Keratinocyte (primary cell): ENCODE measurements at regions not wholly inside any gene's neighbourhood (a gene's known extent, or its start where the extent isn't known, plus 50 kb on each side); places are given as distances from the start of the nearest gene placed in this dataset.

Experiments used
- DNase-seq: peaks from one replicate; pipeline ENCODE4 v3.0.0-alpha.2; 2011; ENCODE audit warnings: low read depth, missing footprints, low spot score
- FAIRE-seq: peaks from 2 replicates; lab custom pipeline; 2011; peaks lifted over from hg19 to GRCh38; lab: Jason Lieb, UNC
- H2AFZ ChIP-seq: 2 replicates; pipeline ENCODE4 v1.6.0; 2012; ENCODE audit warnings: low read length, control low read depth, inconsistent platforms; ENCODE audit not compliant: control insufficient read depth
- H3K27ac ChIP-seq: 2 replicates; pipeline ENCODE4 v1.5.1; 2011; ENCODE audit warnings: low read length; ENCODE audit not compliant: control insufficient read depth, insufficient read depth
- H3K27me3 ChIP-seq: 3 replicates; pipeline ENCODE4 v1.6.0; 2011; ENCODE audit warnings: low read length; ENCODE audit not compliant: control insufficient read depth, insufficient read depth; ENCODE audit errors: extremely low read depth
- H3K36me3 ChIP-seq, 2 experiments: 2 replicates in 1 of 2; 3 replicates in 1 of 2; pipeline ENCODE4 v1.5.1; 2011; ENCODE audit warnings: low read length in 2 of 2, mild to moderate bottlenecking in 1 of 2; ENCODE audit not compliant: control insufficient read depth in 2 of 2, insufficient read depth in 2 of 2; ENCODE audit errors: extremely low read depth in 1 of 2
- H3K4me1 ChIP-seq: 3 replicates; pipeline ENCODE4 v1.5.1; 2011; ENCODE audit warnings: low read length; ENCODE audit not compliant: control insufficient read depth, insufficient read depth; ENCODE audit errors: extremely low read depth
- H3K4me2 ChIP-seq: 3 replicates; pipeline ENCODE4 v1.6.0; 2011; ENCODE audit warnings: low read depth, low read length; ENCODE audit not compliant: control insufficient read depth, insufficient read depth; ENCODE audit errors: extremely low read depth
- H3K4me3 ChIP-seq, 3 experiments: fragments of 200-600 bp in 1 of 3; sonication (generic) in 1 of 3; 2 replicates in 2 of 3; 3 replicates in 1 of 3; pipeline ENCODE4 v1.5.1; 2011 to 2016; ENCODE audit warnings: low read length in 3 of 3, mild to moderate bottlenecking in 3 of 3, control low read depth in 2 of 3, inconsistent platforms in 1 of 3, low read depth in 1 of 3, mixed read lengths in 1 of 3, mixed run types in 1 of 3, moderate library complexity in 1 of 3; ENCODE audit not compliant: control insufficient read depth in 2 of 3, insufficient read depth in 2 of 3; ENCODE audit errors: extremely low read depth in 1 of 3
- H3K79me2 ChIP-seq: 2 replicates; pipeline ENCODE4 v1.6.0; 2012; ENCODE audit warnings: low read length; ENCODE audit not compliant: control insufficient read depth, insufficient read depth
- H3K9ac ChIP-seq: 3 replicates; pipeline ENCODE4 v1.6.0; 2011; ENCODE audit warnings: low read length; ENCODE audit not compliant: control insufficient read depth, insufficient read depth; ENCODE audit errors: extremely low read depth
- H3K9me1 ChIP-seq: 3 replicates; pipeline ENCODE4 v1.6.0; 2011; ENCODE audit warnings: low read length; ENCODE audit not compliant: control insufficient read depth, insufficient read depth; ENCODE audit errors: extremely low read depth
- H3K9me3 ChIP-seq: 2 replicates; pipeline ENCODE4 v1.5.1; 2012; ENCODE audit warnings: low read depth, low read length; ENCODE audit not compliant: control insufficient read depth
- H4K20me1 ChIP-seq: 3 replicates; pipeline ENCODE4 v1.6.0; 2011; ENCODE audit warnings: low read length; ENCODE audit not compliant: control insufficient read depth, insufficient read depth; ENCODE audit errors: extremely low read depth
- CTCF ChIP-seq, 3 experiments: IDR thresholded peaks in 1 of 3; conservative IDR thresholded peaks in 1 of 3; optimal IDR thresholded peaks in 1 of 3; 2 replicates in 2 of 3; 3 replicates in 1 of 3; pipeline versions ENCODE3 to v1.5.1; 2011; ENCODE audit warnings: low read length in 3 of 3, mild to moderate bottlenecking in 3 of 3, moderate library complexity in 2 of 3, control low read depth in 1 of 3, inconsistent platforms in 1 of 3; ENCODE audit not compliant: insufficient read depth in 2 of 3; ENCODE audit errors: extremely low read depth in 1 of 3
- EZH2 ChIP-seq: IDR thresholded peaks from one replicate; pipeline ENCODE4 v1.6.1; 2012; ENCODE audit warnings: inconsistent platforms, mild to moderate bottlenecking, low read length, moderate library complexity
- dilution Hi-C: fragments of 300-500 bp; cut with MboI; formaldehyde crosslinking; loops from one replicate; pipeline ENCODE4 v1.7.0; 2020; ENCODE audit warnings: low sequenced_read_pairs; ENCODE audit not compliant: extremely low pct_ligation_motif_present

GRCh38 chr11:129652835-129653234, 162.8 kb upstream of the TMEM45B start:
- no peaks in the 10 kb centered on the region for H3K36me3 ChIP-seq
- dilution Hi-C loops: no loop called here
- no peak overlapping the region for H3K4me2 ChIP-seq
- H3K9me3 ChIP-seq: peaks cover 4% of the 10 kb centered on the region
- H3K4me1 ChIP-seq: no peaks in the 10 kb centered on the region
- no peak for TF ChIP-seq EZH2
- TF ChIP-seq CTCF (optimal IDR thresholded peaks at IDR 0.05 in 1 of 3, IDR thresholded peaks at IDR 0.05 in 1 of 3, conservative IDR thresholded peaks at IDR 0.05 in 1 of 3; ENCODE audit: extremely low read depth in 1 of 3, insufficient read depth in 2 of 3, low read length in 3 of 3): no peak
- no peaks in the 10 kb centered on the region for H3K27me3 ChIP-seq
- no peak for DNase-seq
- no peak overlapping the region for H3K4me3 ChIP-seq
- H3K9ac ChIP-seq: no peak overlapping the region
- H2AFZ ChIP-seq: no peak overlapping the region
- H4K20me1 ChIP-seq: no peaks in the 10 kb centered on the region
- no peak for FAIRE-seq
- no peaks in the 10 kb centered on the region for H3K9me1 ChIP-seq
- H3K27ac ChIP-seq: no peak overlapping the region
- no peaks in the 10 kb centered on the region for H3K79me2 ChIP-seq

- no peaks in the 10 kb centered on the region for H3K36me3 ChIP-seq
- DNase-seq (no peak), FAIRE-seq (no peak)
- dilution Hi-C loops: no loop called here
- no peaks in the 10 kb centered on the region for H3K9me1 ChIP-seq
- H3K27me3 ChIP-seq: no peaks in the 10 kb centered on the region
- H3K79me2 ChIP-seq: no peaks in the 10 kb centered on the region
- no peak overlapping the region for H2AFZ ChIP-seq
- TF ChIP-seq EZH2 (no peak), CTCF (optimal IDR thresholded peaks at IDR 0.05 in 1 of 3, IDR thresholded peaks at IDR 0.05 in 1 of 3, conservative IDR thresholded peaks at IDR 0.05 in 1 of 3; ENCODE audit: extremely low read depth in 1 of 3, insufficient read depth in 2 of 3, low read length in 3 of 3) (no peak)
- H3K9me3 ChIP-seq: peaks cover 4% of the 10 kb centered on the region
- no peak overlapping the region for H3K9ac ChIP-seq
- no peak overlapping the region for H3K4me2 ChIP-seq
- no peaks in the 10 kb centered on the region for H3K4me1 ChIP-seq
- H3K27ac ChIP-seq: no peak overlapping the region
- H3K4me3 ChIP-seq: no peak overlapping the region
- no peaks in the 10 kb centered on the region for H4K20me1 ChIP-seq
These were observed 160.3 kb upstream of the TMEM45B start for GRCh38 chr11:129655247-129655832.
